ENCODE measurements at regions not wholly inside any gene's neighbourhood (a gene's known extent, or its start where the extent isn't known, plus 50 kb on each side); places are given as distances from the start of the nearest gene placed in this dataset.

DNA sequence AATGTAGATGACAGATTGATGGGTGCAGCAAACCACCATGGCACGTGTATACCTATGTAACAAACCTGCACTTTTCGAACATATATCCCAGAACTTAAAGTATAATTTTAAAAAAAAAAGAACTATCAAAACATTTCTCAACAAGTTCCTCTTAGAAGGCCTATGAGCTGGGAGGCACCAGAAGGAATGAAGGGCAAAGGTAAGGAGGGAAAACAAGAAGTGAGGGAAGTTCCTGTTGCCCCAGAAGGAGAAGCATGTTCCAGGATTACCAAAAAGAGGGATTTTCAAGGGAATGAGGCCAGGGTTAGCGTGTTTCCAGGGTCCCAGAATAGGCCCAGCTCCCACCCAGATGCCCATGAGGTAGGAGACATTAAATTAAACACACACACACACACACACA lies 361.0 kb downstream of the SETD4 start:
- no peak overlapping the region for H3K4me3 ChIP-seq
- TF ChIP-seq CTCF (IDR thresholded peaks at IDR 0.05) (no peak), POLR2A (IDR thresholded peaks at IDR 0.05) (no peak), EP300 (IDR thresholded peaks at IDR 0.05) (no peak)
- H3K4me1 ChIP-seq, result peaks cover 0 to 22% (median 8%) of the 10 kb centered on the region in 4 donors
- no peaks in the 10 kb centered on the region for H3K27me3 ChIP-seq
- DNase-seq (ENCODE audit: low spot score in 2 of 2), result no peak
- 81 to 89% methylated on average over 3 of the region's 3 CpGs for WGBS, 2 donors
- H3K36me3 ChIP-seq, result no peaks in the 10 kb centered on the region
- no peaks in the 10 kb centered on the region for H3K9me3 ChIP-seq
- H3K27ac ChIP-seq, result no peak overlapping the region

GRCh38 chr21:35697321-35697808 lies 363.0 kb downstream of the SETD4 start:
- no peaks in the 10 kb centered on the region for H3K27me3 ChIP-seq
- TF ChIP-seq EP300 (IDR thresholded peaks at IDR 0.05), result peak in 1 of 2 donors; percentile 16
- no peak for TF ChIP-seq POLR2A (IDR thresholded peaks at IDR 0.05)
- no peak for TF ChIP-seq CTCF (IDR thresholded peaks at IDR 0.05)
- no peaks in the 10 kb centered on the region for H3K9me3 ChIP-seq
- DNase-seq (ENCODE audit: low spot score in 2 of 2), result peak; percentile 68 to 76
- no peaks in the 10 kb centered on the region for H3K36me3 ChIP-seq
- no peak overlapping the region for H3K4me3 ChIP-seq
- whole genome bisulfite sequencing, 2 donors, result 3 to 6% methylated on average over 3 of the region's 3 CpGs
- H3K4me1 ChIP-seq, result peaks cover 0 to 22% (median 8%) of the 10 kb centered on the region in 4 donors
- no peak overlapping the region for H3K27ac ChIP-seq

DNA sequence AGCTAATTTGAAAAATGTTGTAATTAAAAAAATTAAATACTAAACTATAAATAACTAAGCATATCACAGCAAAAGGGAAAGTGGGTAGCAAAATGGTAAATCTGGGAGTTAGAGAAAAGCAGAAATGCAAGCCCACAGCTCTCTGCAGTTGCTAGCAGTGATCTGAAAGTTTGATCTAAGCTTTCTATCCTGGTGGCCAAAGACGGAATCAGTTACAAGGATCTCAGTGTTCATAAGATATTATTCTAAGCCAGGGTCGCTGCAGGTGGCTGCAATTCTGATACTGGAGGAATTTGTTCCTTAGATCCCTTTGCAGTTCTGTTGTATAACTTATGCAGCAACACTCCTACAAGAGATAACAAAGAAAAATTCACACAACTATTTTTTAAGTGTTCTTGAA lies 363.7 kb downstream of the SETD4 start:
- WGBS, 2 donors, result 45 to 59% methylated on average over 2 of the region's 2 CpGs
- Histone ChIP-seq H3K4me3 (no peak overlapping the region), H3K27me3 (no peaks in the 10 kb centered on the region)

GRCh38 chr21:35692311-35692710 lies 368.0 kb downstream of the SETD4 start:
- no peak overlapping the region for H3K4me3 ChIP-seq
- no peaks in the 10 kb centered on the region for H3K9me3 ChIP-seq
- H3K27me3 ChIP-seq, result no peaks in the 10 kb centered on the region
- H3K4me1 ChIP-seq, result peaks cover 0 to 6% (median 3%) of the 10 kb centered on the region in 4 donors
- no peaks in the 10 kb centered on the region for H3K36me3 ChIP-seq
- H3K27ac ChIP-seq, result no peak overlapping the region
- no peak for DNase-seq (ENCODE audit: low spot score in 2 of 2)
- TF ChIP-seq EP300 (IDR thresholded peaks at IDR 0.05) (no peak), POLR2A (IDR thresholded peaks at IDR 0.05) (no peak), CTCF (IDR thresholded peaks at IDR 0.05) (no peak)
- 65 to 71% methylated on average over 2 of the region's 2 CpGs for WGBS, 2 donors

More for the DNA sequence above, 363.7 kb downstream of the SETD4 start:
- no peak for DNase-seq (ENCODE audit: low spot score in 2 of 2)
- Histone ChIP-seq H3K4me1 (peaks cover 0 to 22% (median 8%) of the 10 kb centered on the region in 4 donors), H3K36me3 (no peaks in the 10 kb centered on the region), H3K9me3 (no peaks in the 10 kb centered on the region), H3K27ac (no peak overlapping the region)
- TF ChIP-seq POLR2A (IDR thresholded peaks at IDR 0.05) (no peak), EP300 (IDR thresholded peaks at IDR 0.05) (no peak), CTCF (IDR thresholded peaks at IDR 0.05) (no peak)

DNA sequence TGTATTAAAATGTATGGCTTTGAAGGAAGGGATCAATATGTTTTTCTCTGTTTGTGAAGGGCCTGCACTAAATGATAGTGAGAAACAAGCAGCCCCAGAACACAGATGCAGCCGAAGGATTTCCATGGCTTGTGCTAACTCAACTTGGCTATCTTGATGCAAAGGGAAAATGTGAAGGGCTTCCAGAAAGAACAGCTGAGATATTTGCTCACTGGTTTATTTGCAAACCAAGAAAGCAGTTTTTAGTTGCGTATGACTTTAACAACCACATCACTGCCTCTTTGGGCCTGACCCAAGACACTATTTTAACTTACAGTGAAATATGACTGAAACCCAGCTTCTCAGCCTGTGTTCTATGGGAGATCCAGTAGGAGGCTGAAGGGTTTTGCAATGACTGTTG lies 369.9 kb downstream of the SETD4 start:
- no peaks in the 10 kb centered on the region for H3K36me3 ChIP-seq
- H3K9me3 ChIP-seq, result no peaks in the 10 kb centered on the region
- H3K4me1 ChIP-seq, result peaks cover 0 to 4% (median 0%) of the 10 kb centered on the region in 4 donors
- no peak overlapping the region for H3K27ac ChIP-seq
- TF ChIP-seq CTCF (IDR thresholded peaks at IDR 0.05), result no peak
- no peak for TF ChIP-seq POLR2A (IDR thresholded peaks at IDR 0.05)
- no peak for TF ChIP-seq EP300 (IDR thresholded peaks at IDR 0.05)
- no peaks in the 10 kb centered on the region for H3K27me3 ChIP-seq
- 75 to 93% methylated on average over 2 of the region's 2 CpGs for WGBS, 2 donors
- H3K4me3 ChIP-seq, result no peak overlapping the region
- no peak for DNase-seq (ENCODE audit: low spot score in 2 of 2)

All from tibial nerve (tissue), 4 donors.